HS-5 (cell line): ENCODE measurements at regions not wholly inside any gene's neighbourhood (a gene's known extent, or its start where the extent isn't known, plus 50 kb on each side); places are given as distances from the start of the nearest gene placed in this dataset.
"Not testable (repeated sequence)": the region's sequence is repeated elsewhere in the genome, so short reads cannot be mapped to it uniquely, and the experiment has no call there.

ENCODE experiments used
- DNase-seq: peaks from one replicate; pipeline ENCODE4 v3.0.0-alpha.2; 2012; ENCODE audit warnings: low read depth

DNA sequence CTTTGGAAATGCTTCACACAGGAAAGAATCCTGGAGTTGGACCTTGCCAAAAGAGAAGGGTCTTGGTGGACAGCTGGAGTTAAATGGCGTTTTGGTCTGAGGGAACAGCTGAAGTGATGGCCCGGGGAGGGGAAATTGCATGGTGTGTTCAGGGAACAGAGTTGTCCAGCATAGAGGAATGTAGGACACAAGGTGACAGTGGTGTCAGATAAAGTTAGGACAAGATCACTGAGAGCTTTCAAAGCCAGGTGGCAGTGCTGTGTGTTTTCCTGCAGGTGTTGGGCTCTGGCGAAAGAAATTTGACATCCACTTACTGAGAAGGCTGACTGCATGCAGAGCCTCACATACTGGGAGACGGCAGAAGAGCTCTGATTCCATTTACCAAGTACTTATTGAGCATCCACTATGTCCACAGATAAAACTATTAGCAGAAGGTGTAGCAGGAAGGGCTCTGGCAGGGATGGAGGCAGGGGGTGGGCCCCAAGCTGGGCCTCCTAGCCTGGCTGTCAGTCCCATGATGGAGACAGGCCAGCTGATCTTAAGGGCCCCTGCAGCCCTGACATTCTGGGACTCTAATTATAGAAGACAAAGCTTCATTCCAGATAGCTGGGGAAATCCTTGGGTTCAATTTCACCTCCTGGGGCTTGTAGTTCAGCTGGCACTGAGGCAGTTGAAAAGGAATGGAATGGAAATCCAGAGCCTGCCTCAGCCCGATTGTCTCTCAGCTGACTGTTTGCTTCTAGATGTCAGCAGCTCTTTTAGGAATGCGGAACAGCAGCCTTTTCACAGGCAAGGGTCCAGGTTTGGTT lies 150.2 kb upstream of the MAMLD1 start:
- DNase-seq = no peak

DNA sequence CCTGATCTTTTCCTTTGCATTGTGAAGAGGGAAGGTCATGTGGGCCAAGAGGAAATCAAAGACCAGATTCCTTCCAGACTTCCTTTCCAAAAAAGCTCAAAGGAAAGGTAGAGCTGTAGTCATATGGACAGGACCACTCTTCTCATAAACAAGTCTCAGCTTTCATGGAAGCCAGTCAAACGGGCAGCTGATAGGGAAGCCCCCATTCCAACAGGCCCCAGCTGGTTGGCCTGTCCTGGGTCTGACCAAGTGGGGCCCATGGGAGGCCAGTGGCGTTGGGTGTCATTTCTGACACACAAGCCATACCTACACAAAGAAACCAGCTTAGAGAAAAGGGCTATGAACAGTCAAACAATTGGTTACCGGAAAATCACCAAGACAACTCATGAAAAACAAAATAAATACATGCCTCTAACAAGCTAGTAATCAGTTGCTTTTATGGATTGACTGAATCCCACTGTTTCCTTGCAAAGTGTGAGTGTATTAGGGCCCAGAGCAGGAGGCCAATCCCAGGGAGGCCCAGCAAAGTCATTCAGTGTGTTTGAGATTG lies 149.6 kb upstream of the MAMLD1 start:
- no peak for DNase-seq

DNA sequence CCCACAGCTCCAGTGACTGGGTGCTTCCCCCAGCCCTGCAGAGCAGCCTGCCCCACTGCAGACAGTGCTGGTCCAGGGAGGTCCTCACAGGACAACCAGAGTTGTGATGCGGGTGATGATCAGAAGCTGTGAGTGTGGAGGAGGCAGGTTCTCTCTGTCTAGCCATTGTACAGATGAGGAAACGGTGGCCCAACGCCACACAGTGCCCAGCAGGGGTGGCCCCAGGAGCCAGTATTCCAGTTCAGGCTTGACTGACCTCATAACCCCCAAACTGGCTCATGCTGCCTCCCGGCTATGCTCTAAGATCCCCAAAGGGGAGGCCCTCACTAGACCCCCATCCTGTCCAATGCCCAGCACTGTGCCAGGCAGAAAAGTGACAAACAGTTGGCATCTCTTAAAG lies 147.1 kb upstream of the MAMLD1 start:
- not testable (repeated sequence) for DNase-seq

DNA sequence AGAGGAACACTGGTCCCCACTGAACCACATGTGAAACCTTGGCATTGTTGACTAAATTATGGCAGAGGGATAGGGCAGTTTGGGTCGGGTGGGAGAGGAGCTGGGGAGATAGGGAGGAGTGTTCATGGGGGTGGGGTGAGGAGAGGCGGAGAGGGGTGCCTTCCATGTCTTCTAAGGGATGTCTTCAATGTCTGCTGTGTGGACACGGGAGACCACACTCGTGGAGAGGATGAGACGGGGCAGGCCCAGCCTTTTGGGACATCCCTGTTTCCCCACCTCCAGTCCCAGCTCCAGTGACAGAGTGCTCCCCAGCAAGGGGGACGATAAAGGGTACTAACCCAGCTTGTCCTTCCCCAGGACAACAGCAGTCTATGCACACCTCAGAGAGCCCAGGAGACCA lies 146.4 kb upstream of the MAMLD1 start:
- no peak for DNase-seq

GRCh38 chrX:150217609-150218008 lies 145.5 kb upstream of the MAMLD1 start:
- no peak for DNase-seq

DNA sequence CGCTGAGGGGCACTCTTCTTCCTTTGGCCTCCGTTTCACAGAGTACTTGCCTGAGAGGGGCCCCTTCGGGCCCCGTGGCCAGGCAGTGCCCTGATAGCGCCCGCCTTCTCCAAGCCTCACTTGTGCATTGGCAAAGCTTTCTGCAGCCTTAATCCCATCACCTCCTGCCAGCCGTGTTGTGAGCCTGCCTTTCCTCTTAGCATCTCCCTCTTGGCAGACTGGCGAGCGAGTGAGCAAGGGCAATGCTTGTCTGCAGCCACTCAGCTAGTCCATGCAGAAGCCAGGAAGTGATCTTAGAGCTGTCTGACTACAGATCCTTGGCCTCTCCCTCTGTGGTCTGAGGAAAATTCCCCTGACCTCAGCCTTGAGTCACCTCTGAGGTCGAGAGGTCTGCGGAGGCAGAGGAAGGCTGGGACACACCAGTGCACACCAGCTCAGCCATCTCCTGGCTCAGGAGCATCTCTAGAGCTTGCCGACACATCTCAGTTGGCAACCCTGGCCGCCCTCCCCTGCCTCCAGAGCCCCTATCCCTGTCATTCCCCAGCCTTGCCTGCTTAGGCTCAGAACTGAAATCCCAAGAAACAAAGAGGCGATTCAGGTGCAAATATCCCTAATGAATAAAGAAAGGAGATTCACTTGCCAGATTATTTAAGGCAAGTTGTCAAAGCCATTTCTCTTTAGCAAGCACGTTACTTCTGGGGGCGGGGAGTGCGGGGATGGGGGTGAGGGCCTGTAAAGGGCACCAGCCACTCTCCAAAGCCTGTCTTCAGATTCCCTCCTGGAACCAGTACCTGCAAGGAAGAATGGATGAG lies 143.5 kb upstream of the MAMLD1 start:
- no peak for DNase-seq

- DNase-seq = no peak
Observed at GRCh38 chrX:150223176-150224015, 139.7 kb upstream of the MAMLD1 start.

- DNase-seq = no peak
Observed at GRCh38 chrX:150224676-150225075, 138.4 kb upstream of the MAMLD1 start.

DNA sequence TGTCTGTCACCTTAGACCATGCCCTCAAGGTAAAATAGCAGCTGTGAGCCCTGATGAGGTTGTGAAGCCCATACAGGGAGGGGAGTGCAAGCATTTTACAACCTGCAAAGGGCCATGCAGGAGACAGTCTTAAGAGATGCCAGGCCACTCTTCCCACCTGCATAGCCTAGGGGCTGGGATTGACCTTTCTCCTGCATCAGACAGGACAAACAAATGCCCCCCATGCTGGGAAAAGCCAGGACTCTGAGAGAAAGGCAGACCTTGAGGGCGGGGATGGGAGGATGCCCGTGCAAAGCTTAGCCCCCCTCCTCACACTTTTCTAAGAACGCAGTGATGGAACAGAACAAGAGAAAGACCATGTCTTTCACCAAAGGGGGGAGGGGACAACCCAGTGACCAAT lies 137.9 kb upstream of the MAMLD1 start:
- DNase-seq = no peak

GRCh38 chrX:150225756-150226155 lies 137.4 kb upstream of the MAMLD1 start:
- DNase-seq = no peak

- DNase-seq = no peak
Observed at GRCh38 chrX:150226223-150226965, 136.7 kb upstream of the MAMLD1 start.

- no peak for DNase-seq
Observed at GRCh38 chrX:150227321-150227860, 135.7 kb upstream of the MAMLD1 start.

DNA sequence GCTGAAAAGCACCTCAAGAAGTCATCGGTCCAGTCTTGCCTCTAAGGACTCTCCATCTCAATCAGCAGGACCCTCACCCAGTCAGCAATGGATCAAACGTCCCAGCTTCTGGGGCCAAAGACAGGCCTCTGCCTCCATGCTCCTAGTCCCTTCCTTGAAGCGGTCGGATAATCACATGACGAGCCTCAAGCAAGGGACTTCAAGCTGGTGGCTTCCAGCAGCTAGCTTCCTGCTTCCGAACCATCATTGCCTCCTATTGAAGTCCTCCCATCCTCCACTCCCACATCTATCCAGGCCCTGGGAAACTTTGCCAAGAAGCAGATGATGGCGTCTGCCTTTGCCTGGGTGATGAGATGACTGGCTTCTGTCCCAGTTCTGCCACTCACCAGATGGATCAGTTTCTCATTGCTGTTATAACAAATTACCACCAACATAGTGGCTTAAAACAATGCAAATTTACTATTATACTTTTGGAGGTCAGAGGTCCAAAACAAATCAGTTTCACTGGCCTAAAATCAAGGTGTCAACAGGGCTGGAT lies 135.2 kb upstream of the MAMLD1 start:
- DNase-seq = no peak

GRCh38 chrX:150228431-150228830 lies 134.7 kb upstream of the MAMLD1 start:
- DNase-seq = no peak

DNA sequence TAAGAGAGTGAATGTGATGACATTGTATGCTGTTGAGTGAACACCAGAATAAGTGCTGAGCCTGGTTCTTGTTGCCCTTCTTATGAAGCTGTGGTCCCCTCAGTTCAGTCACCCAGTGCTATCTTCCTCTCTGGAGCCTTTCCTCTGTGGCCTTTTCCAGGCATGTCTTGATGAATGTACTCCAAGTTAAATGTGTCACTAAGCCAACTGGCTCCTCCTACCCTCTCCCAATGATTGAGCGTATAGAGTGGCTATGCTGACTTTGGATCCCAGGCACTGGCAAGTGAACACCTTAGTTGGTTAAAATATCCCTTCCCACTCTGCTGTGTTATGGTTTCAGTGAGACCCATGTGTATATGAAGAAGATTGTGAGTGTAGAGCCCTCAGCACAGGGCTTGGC lies 134.1 kb upstream of the MAMLD1 start:
- no peak for DNase-seq

GRCh38 chrX:150229481-150229880 lies 133.6 kb upstream of the MAMLD1 start:
- DNase-seq = no peak

DNA sequence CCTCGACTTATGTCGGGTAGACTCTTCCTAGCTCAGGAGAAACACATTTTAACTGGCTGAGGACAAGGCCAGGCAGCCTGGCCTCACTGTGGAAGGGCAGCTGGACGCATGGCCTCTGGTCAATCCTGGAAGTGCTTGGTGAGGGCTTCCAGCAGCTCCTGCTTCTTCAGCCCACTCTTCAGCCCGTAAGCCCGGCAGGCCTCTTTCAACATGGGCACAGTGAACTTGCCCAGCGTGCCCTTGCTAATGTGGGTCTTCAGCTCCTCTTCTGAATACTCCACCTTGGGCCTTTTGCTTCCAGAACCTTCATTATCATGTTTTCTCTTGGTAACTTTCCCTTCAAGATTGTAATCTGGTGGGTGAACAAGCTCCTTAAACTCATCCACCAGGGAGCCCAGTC lies 132.2 kb upstream of the MAMLD1 start:
- DNase-seq = not testable (repeated sequence)

DNA sequence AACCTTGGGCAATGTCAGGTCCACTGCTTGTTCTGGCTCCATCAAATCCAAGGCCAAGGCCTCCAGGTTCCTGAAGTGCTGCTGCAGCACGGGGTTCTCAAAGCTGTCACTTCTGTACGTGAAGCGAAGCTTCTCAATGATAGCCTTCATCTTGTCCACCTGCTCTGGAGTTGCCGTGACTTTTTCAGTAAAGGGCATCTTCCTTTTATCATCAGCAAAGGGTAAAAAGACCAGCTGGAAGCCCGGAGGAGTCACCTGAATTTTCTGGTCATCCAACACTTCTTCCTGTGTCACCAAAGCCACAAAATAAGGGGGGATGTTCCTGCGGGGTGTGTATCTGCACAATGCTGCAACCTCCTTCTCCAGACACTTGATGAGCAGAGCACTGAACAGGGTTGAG lies 131.7 kb upstream of the MAMLD1 start:
- not testable (repeated sequence) for DNase-seq

DNA sequence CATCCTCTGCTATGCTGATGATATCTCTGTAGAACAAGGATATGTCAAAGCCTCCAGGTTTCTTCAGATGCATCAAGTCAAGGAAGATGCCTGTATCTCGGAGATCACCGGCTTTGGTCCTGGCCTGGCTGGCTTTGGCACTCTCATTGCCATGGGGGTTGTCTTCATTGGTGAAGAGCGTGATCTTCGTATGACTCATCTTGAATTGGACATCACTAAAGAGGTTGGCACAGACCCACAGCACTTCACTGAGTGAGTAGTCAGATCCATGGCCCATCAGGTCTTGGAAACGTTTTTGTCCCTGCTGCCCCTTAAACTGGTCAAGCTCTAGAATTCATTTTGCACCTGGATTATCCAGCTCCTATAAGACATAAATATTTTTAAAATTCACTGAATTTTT lies 130.9 kb upstream of the MAMLD1 start:
- not testable (repeated sequence) for DNase-seq

DNA sequence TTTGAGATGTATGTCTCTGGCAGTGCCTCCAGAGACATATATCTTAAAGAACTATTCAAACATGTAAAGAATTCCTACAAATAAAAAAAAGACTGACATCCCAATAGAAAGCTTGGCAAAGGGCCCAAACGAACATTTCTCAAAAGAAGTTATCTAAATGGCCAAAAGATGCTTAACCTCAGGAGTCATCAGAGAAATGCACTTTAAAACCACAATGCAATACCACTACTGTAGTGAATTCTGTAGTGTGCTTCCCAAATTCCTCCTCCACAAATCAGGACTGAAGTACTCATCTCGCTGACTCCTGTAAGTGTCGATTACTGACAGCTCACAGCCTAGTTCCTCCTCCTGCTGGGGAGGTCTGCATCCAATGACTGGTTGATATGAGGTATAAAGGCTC lies 129.0 kb upstream of the MAMLD1 start:
- DNase-seq = no peak

GRCh38 chrX:150236327-150236726 lies 126.8 kb upstream of the MAMLD1 start:
- no peak for DNase-seq
